GM19324 (cell line): ENCODE measurements at regions not wholly inside any gene's neighbourhood (a gene's known extent, or its start where the extent isn't known, plus 50 kb on each side); places are given as distances from the start of the nearest gene placed in this dataset.

Experiments used
- ATAC-seq: cut with Tn5 transposase; IDR thresholded peaks from one replicate; pipeline ENCODE4 v1.9.1; 2021; ENCODE audit warnings: mild to moderate bottlenecking, moderate library complexity; ENCODE audit not compliant: unreplicated experiment, low FRiP score

- no peak for ATAC-seq
Observed at GRCh38 chr16:73190688-73191659, 143.0 kb upstream of the ZFHX3 start.

GRCh38 chr16:73190256-73190655 lies 142.3 kb upstream of the ZFHX3 start:
- no peak for ATAC-seq

DNA sequence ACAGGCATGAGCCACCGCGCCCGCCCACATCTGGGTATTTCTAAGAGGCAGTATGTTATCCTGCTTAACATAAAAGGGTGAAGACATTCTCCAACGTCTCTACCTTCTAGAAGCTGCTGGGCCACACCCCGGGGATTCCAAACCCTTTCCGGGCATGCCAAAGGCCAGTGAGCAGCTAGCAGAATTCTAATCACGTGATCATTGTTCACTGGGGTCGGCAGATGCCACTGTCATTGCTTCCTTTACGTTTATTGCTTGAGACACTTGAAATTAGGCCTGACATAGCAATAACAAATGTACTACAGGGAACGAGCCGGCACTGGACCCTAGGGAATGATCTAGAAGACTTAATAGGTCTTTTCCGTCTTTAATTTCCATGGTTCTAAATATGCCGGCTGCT lies 141.2 kb upstream of the ZFHX3 start:
- ATAC-seq = no peak

DNA sequence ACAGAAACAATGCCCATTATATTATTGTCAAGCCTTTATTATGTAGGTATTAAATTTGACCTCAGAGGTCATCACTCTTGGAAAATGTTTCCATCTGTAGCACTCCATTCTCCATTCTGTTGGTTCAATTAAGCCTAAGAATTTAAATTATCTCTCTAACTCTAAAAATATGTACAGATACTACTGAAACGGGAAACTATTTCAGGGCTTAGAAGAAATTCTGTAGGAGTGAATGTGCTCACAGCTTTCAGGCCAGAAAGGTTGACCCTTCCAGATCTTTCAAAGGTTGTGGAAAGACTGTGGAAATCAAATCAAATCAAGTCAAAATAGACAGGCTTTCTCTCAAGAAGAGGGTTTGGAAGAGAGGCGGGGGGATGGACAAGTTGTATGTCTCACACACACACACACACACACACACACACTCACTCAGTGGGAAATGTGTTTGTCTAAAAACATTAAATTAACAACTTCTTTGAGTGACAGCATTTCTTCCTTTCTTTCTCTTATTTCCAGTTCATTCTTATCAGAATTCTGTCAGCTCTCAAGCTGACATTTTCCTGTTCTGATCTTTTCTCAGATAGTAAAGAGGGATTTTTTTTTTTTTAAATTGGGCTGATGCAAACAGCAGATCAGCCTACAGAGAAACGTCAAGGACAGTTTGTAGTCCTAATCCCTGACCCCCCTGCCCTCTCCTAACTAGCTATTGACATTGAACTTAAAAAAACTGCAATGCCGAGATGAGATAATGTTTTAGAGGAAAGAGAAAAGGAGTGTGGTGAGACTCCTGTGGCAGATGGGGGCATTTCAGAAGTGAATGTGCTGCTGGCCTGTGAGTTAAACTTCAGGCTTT lies 139.0 kb upstream of the ZFHX3 start:
- ATAC-seq = no peak

DNA sequence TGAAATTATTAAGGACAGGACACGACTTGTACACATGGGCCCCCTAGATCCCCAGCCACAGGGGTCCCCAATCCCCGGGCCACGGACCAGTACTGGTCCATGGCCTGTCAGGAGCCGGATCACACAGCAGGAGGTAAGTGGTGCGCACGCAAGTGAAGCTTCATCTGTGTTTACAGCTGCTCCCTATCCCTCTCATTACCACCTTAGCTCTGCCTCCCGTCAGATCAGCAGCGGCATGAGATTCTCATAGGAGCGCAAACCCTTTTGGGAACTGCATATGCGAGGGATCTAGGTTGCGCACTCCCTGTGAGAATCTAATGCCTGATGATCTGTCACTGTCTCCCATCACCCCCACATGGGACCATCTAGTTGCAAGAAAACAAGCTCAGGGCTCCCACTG lies 137.8 kb upstream of the ZFHX3 start:
- no peak for ATAC-seq

GRCh38 chr16:73183611-73184092 lies 135.7 kb upstream of the ZFHX3 start:
- ATAC-seq = no peak

- no peak for ATAC-seq
Observed at GRCh38 chr16:73179705-73180331, 131.9 kb upstream of the ZFHX3 start.

DNA sequence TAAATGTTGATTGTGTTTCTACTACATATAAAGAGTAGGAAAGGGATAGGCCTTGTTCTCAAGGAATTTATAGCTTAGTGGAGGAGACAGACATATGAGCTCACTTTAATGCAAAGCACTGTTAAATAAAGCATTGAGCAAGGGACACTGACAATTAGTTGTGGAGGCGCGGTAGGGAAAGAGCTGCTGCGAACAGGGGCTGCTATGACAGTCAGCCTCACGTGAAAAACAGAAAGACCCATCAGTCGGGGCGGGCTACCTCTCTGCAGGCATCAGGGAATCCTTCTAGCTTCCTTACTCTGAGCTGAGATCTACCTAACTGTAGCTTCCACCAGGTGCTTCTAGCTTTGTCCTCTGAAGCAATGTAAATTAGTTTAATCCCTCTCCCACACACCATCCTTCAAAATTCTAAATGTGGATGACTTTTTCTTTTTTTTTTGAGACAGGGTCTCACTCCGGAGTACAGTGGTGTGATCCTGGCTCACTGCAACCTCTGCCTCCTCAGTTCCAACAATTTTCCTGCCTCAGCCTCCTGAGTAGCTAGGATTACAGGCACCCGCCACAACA lies 129.9 kb upstream of the ZFHX3 start:
- no peak for ATAC-seq

GRCh38 chr16:73176577-73177013 lies 128.7 kb upstream of the ZFHX3 start:
- no peak for ATAC-seq

GRCh38 chr16:73172973-73173709 lies 125.2 kb upstream of the ZFHX3 start:
- no peak for ATAC-seq

DNA sequence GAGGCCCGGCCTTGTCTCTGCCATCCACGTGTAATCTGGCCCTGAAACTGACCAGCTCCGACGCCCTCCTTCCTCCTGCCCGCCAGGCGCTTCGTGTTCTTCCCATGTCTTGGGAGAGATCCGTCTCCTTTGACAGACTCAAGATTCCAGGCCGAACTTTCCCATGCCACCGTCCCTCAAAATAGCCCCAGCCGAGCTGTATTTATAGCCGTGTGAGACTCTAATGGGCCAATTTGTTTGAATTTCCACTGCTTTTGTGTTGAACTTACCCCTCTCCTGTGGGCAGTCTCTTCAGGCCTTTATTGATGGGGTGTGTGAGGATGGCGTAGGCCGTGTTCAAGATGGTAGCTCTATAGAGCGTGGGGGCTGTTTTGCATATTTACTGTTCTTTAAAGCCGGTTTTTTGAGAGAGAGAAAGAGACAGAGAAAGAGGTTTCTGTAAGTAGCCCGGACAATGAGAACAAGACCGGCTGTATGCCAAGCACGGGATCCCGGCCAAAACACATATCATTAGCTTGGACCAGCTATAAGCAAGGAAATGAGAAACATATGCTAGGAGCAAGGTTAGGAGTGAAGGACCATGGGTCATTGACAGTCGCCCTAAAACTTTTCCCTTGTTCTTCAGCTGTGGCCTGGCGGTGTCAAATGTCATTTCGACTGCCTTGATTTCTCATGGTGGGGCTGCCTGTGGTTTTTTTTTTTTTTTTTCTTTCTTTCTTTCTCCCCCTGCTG lies 124.5 kb upstream of the ZFHX3 start:
- no peak for ATAC-seq

DNA sequence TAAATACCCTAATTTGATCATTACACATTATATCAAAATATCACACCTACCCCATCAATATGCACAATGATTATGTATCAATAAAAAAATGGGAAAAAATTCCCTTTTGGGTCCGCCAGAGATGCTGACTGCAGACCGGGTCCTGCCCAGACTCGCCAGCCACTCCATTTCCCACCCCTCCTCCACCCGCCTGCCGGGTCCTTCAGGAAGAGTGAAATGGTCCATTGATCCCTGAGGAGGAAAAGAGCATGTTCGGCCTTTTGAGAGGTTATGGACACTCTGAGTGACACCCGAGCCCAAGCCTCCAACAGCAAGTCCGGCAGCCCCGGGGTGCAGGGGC lies 123.9 kb upstream of the ZFHX3 start:
- no peak for ATAC-seq

- ATAC-seq = no peak
Observed at GRCh38 chr16:73171380-73171779, 123.5 kb upstream of the ZFHX3 start.

DNA sequence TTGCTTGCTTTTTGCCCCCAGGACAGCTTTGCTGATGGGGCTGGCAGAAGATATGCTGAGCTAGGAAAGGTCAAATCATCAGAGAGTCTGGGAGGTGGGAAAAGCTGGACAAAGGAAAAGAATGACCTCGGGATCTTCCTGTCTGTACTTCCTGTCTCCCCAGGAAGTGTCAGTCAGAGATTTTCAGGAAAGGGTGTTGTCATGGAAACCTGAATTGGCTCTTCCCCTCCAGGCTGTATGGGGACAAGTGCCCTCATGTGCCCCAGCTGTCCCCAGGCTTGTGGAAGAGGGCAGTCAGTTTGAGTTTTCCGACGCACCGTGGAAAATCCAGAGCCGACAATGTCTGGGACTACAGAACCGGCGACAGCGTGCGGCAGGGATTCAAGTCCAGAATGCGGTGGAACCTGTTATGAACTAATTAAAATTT lies 122.7 kb upstream of the ZFHX3 start:
- no peak for ATAC-seq

- no peak for ATAC-seq
Observed at GRCh38 chr16:73166947-73167550, 119.1 kb upstream of the ZFHX3 start.

DNA sequence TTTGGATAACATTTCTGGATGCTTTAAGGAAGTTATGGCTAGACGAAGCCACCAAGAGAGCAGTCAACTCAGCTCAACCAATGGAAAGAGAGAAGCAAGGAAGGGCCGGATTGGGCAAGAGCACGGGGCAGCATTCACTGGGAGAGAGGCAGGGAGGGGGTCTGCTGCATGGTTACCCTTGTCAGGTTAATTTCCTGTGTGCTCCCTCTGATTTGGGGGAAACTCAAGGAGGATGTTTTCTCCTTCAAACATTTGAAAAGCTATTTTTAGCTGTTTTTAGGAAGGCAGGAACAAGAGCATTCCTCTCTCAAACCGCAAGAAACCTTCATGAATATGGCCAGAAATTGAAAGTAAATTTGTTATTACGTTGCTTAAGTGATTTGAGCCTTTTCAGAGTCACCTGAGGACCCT lies 118.5 kb upstream of the ZFHX3 start:
- ATAC-seq = no peak

DNA sequence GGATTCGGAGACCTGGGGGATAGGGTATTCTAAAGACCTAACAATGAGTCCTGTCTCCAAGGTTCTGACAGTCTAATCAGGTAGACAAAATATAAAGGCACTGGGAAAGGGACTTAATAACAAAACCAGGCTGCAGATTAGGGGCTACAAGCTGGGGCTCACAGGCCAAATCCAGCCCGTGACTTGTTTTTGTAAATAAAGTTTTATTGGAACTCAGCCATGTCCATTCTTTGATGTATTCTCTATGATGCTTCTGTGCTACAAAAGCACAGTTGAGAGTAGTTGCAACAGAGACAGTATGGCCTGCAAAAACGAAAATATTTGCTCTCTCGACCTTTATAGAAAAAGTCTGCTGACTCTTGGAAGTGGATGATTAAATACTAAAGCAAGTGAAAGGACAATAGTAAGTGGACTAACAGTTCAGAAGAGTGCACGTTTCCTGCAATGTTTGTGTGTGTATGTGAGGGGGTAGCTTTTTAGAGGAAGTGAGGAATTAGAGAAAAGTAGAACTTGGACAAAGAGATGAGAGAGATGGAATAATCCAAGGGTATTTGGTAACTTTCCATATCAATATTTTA lies 115.4 kb upstream of the ZFHX3 start:
- no peak for ATAC-seq

- no peak for ATAC-seq
Observed at GRCh38 chr16:73161977-73162376, 114.0 kb upstream of the ZFHX3 start.
